Activated naive CD8-positive, alpha-beta T cell treated with anti-CD3 and anti-CD28 coated beads, Interleukin-2, amount 50 U/mL, for 24 hours (primary cell): ENCODE measurements at regions not wholly inside any gene's neighbourhood (a gene's known extent, or its start where the extent isn't known, plus 50 kb on each side); places are given as distances from the start of the nearest gene placed in this dataset.

ENCODE experiments used
- ATAC-seq: fragments of 150-1000 bp; cut with Tn5 transposase; one replicate; pipeline ENCODE4 v1.10.0; 2021
- DNase-seq: peaks from one replicate; pipeline ENCODE4 v3.0.0; 2021
- H3K27ac Mint-ChIP-seq: one replicate; pipeline ENCODE4 v1.8.0; 2021; ENCODE audit warnings: mild to moderate bottlenecking, mixed read lengths
- H3K27me3 Mint-ChIP-seq: one replicate; pipeline ENCODE4 v1.8.0; 2021; ENCODE audit warnings: mixed read lengths
- H3K36me3 Mint-ChIP-seq: one replicate; pipeline ENCODE4 v1.8.0; 2021; ENCODE audit warnings: low read depth, mixed read lengths
- H3K4me1 Mint-ChIP-seq: one replicate; pipeline ENCODE4 v1.8.0; 2021; ENCODE audit warnings: mixed read lengths
- H3K4me3 Mint-ChIP-seq: one replicate; pipeline ENCODE4 v1.8.0; 2021; ENCODE audit warnings: mild to moderate bottlenecking, moderate library complexity, mixed read lengths
- H3K9me3 Mint-ChIP-seq: one replicate; pipeline ENCODE4 v1.8.0; 2021; ENCODE audit warnings: mixed read lengths

DNA sequence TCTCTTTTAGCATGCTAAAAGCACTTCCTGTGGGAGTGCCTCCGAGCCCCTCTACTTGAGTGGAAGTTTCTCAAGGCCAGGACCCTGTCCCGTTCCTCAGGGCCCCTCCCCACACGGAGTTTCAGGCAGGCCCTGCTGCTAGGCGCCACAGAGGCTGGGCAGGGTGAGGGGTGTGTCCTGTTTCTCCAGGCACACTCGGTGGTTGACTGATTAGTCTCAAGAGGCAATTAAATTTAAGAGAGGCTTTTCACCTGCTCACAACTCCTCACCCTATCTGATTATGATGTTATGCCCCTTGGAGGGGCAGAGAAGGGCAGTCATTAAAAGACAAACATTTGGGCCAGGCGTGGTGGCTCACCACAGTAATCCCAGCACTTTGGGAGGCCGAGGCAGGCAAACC is 160.8 kb upstream of the HAAO start:
- Mint-ChIP-seq H3K27ac (no peak overlapping the region), H3K4me3 (no peak overlapping the region), H3K36me3 (no peaks in the 10 kb centered on the region), H3K27me3 (no peaks in the 10 kb centered on the region), H3K9me3 (no peaks in the 10 kb centered on the region), H3K4me1 (peaks cover 13% of the 10 kb centered on the region)
- ATAC-seq (no peak), DNase-seq (no peak)

DNA sequence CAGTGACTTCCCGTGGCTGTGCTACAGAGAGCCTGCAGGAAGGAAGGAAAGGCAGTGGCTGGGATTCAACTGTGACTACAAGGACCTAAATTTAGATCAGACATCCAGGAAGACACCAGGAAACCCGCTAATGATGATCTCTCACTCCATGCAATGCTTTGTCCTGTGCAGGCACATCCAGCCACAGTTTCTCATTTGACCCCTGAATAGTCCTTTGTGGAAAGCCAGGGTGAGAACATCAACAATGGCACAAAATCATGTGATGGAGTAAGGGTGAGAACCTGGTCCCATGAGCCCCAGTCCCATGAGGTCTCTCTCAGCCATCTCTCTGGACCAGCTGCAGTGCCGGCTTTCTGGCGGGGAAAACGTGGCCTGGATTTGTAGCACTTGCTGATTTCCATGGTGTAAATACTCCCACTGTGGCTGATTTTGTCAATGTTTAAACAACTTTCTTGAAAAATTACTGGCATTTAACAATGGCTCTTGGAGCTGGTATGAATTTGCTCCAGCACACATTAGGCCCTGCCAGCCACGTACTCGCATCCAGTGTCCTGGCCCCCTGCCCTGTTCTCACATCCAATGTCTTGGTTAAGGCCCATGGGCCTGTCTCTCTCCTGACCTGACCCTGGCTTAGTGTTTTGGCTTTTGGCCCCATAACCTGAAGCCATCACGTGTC is 159.0 kb upstream of the HAAO start:
- Mint-ChIP-seq H3K4me3 (no peak overlapping the region), H3K27me3 (no peaks in the 10 kb centered on the region), H3K36me3 (no peaks in the 10 kb centered on the region), H3K4me1 (peaks cover 11% of the 10 kb centered on the region), H3K9me3 (no peaks in the 10 kb centered on the region), H3K27ac (no peak overlapping the region)
- ATAC-seq, result no peak
- no peak for DNase-seq

DNA sequence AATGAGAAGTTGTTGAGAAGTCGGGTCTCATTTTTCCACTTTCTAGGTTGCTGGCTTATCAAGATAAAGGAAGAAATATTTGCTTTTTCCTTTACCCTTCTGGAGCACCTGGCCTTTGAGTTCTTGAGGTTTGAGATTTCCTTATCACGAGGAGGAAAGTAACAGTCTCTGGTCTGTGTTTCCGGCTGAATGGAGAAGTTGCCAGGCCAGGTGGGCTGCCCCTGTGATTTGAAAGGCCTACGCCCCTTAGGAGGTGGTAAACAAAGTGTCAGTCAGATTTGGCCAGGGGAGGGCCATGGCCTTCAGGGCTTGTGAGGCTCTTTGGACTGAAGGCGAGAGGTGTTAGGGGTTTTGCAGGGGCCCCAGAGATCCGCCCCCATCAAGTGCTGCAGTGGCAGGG is 156.7 kb upstream of the HAAO start:
- Mint-ChIP-seq H3K27ac (no peak overlapping the region), H3K27me3 (no peaks in the 10 kb centered on the region), H3K9me3 (no peaks in the 10 kb centered on the region), H3K36me3 (no peaks in the 10 kb centered on the region), H3K4me1 (peaks cover 9% of the 10 kb centered on the region), H3K4me3 (no peak overlapping the region)
- no peak for DNase-seq
- no peak for ATAC-seq

DNA sequence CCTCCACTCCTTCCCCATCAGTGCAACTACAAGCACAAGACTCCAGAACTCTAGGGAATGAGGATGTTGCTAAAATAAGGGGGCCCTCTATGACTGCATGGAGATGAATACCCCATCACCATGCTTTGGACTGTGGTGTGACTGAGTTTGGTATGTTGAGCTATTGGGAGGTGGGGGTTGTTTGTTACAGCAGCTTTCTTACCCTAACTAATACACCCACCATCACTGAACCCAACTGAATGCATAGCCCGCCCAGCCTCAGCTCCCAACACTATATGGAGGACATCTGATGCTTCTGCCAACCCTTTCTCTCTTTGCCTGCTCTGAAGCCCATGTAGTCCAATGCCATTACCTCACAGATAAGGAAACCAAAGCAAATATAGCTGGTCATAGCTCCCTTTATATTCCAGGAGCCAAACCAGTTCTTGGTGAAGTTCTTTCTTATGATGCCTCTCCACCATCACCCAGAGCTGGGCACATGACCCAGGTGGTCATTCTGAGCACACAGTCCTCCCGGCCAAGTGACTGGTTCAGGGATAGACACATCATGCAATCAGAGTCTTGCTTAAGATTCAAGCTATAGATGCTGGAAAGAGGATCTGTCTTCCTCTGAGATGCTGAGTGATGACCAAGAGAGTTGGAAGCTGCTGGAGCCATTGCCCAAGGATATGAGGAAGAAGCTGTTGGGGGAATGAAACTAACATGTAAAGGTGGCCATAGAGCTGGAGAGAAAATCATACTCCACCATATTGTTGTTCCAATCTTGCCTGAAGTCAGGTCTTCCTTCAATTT is 155.6 kb upstream of the HAAO start:
- DNase-seq (no peak), ATAC-seq (no peak)
- Mint-ChIP-seq H3K4me1 (peaks cover 9% of the 10 kb centered on the region), H3K27ac (no peak overlapping the region), H3K9me3 (no peaks in the 10 kb centered on the region), H3K27me3 (no peaks in the 10 kb centered on the region), H3K36me3 (no peaks in the 10 kb centered on the region), H3K4me3 (no peak overlapping the region)

DNA sequence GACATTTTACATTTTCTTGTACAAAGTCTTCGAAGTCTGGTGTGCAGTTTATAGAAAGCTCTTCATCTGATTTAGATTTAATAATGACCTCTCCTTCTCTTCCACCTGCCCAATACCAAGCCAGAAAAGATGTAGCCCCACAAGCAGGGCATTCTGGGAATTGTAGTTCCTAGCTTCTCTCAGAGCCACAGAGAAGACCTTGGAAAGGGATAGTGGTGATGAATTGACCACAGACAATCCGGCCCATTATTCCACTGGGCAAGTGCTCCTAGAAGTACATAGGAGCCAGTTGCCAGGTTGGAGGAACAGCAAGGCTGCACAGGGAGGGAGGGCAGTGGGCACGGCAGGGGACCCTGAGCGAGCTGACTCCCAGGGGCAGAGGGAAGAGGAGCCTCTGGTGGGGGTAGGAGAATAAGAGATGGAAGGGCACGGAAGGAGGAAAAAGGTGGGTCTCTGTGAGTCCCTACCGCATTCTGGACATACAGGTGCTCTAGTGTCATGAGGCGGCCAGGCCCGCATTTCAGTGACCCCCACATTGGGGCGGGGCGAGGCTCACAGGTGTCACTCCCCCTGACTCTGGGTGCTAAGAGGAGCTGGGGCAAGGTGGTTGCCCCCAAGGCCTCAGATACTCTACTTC is 152.5 kb upstream of the HAAO start:
- no peaks in the 10 kb centered on the region for H3K36me3 Mint-ChIP-seq
- ATAC-seq (no peak), DNase-seq (no peak)
- H3K9me3 Mint-ChIP-seq, result no peaks in the 10 kb centered on the region
- no peak overlapping the region for H3K27ac Mint-ChIP-seq
- H3K4me3 Mint-ChIP-seq, result no peak overlapping the region
- peaks cover 6% of the 10 kb centered on the region for H3K4me1 Mint-ChIP-seq
- no peaks in the 10 kb centered on the region for H3K27me3 Mint-ChIP-seq

DNA sequence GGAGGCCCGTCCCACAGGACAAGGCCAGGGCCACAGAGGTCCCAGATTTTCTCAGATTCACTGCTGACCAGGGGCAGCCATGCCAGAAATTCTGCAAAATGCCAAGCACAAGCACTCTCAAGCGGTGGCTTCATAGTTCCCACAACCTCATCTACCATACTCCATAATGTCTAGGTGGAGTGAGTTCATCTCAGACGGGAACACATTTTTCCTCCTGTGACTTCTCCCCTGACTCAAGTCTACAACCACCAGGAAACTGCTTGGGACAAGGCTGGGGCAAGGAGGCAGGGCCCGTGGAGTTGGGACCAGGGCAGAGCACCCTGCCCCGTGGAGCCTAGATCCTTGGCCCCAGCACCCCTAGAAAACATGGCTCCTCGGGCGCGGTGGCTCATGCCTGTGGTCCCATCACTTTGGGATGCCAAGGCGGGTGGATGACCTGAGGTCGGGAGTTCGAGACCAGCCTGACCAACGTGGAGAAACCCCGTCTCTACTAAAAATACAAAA is 150.7 kb upstream of the HAAO start:
- ATAC-seq (no peak), DNase-seq (no peak)
- H3K4me3 Mint-ChIP-seq, result no peak overlapping the region
- H3K9me3 Mint-ChIP-seq, result no peaks in the 10 kb centered on the region
- peaks cover 3% of the 10 kb centered on the region for H3K4me1 Mint-ChIP-seq
- no peak overlapping the region for H3K27ac Mint-ChIP-seq
- no peaks in the 10 kb centered on the region for H3K36me3 Mint-ChIP-seq
- no peaks in the 10 kb centered on the region for H3K27me3 Mint-ChIP-seq

DNA sequence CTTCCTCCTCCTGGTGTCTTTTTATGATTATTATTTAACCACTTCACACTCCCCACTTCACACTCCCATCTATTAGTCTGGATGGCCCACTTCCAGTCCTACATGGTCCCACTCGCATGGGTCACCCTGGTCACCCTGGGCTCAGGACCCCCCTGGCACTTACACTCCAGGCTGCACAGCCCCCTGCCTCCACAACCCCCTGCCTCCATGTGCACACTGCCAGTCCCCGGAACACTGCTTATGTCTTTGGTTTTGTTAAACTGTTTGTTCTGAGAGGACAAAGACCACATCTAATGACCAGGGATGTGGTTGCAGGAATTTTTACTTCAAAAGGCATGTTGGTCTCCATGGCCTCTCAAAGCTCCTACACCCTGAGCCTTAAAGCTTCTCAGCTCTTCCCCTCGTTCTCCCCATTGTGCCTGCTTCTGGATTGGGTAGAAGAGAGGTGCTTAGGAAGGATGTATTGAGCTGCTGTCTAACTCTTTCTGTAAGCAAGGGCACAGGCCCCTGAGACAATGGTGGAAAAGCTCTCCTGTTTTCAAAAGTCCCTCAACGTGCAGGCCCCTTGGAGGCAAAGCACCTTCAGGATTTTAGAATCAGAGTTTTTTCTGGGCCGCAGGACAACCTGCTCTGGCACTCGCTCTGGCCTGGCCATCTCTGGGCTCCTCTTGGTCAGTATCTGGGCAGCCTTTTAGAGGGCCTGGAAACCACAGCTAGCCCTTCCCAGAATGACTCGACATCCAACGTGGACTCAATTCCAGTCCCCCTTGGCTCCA is 150.0 kb upstream of the HAAO start:
- H3K4me1 Mint-ChIP-seq, result peaks cover 3% of the 10 kb centered on the region
- no peaks in the 10 kb centered on the region for H3K9me3 Mint-ChIP-seq
- ATAC-seq, result no peak
- DNase-seq, result no peak
- no peak overlapping the region for H3K27ac Mint-ChIP-seq
- H3K4me3 Mint-ChIP-seq, result no peak overlapping the region
- no peaks in the 10 kb centered on the region for H3K36me3 Mint-ChIP-seq
- no peaks in the 10 kb centered on the region for H3K27me3 Mint-ChIP-seq

DNA sequence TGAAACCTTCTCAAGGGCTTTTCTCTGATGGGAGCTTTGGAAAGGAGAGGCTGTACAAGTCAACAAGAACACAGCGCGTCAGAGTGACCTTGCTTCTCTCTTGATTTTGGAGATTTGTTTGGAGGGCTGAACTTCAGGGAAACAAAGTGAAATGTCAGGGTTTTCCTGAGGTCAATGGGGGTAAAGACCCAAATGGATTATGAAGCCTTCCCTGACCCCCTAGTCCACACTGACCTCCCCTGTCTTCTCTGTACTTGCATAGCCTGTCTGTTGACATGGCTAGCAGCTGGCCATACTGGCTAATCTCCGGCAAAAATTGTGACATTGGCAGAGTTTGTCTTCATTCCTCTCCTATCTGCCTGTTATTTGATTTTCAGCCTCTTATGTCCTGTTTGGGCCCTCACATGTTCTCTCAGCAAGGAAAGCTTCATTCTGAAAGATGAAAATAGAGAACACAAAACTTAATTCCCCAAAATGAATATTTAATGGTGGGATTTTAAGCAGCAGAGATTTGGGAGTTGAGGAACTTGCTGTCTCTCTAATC is 149.3 kb upstream of the HAAO start:
- H3K27me3 Mint-ChIP-seq, result no peaks in the 10 kb centered on the region
- no peaks in the 10 kb centered on the region for H3K9me3 Mint-ChIP-seq
- no peak overlapping the region for H3K27ac Mint-ChIP-seq
- no peaks in the 10 kb centered on the region for H3K4me1 Mint-ChIP-seq
- H3K4me3 Mint-ChIP-seq, result no peak overlapping the region
- ATAC-seq (no peak), DNase-seq (no peak)
- H3K36me3 Mint-ChIP-seq, result no peaks in the 10 kb centered on the region

DNA sequence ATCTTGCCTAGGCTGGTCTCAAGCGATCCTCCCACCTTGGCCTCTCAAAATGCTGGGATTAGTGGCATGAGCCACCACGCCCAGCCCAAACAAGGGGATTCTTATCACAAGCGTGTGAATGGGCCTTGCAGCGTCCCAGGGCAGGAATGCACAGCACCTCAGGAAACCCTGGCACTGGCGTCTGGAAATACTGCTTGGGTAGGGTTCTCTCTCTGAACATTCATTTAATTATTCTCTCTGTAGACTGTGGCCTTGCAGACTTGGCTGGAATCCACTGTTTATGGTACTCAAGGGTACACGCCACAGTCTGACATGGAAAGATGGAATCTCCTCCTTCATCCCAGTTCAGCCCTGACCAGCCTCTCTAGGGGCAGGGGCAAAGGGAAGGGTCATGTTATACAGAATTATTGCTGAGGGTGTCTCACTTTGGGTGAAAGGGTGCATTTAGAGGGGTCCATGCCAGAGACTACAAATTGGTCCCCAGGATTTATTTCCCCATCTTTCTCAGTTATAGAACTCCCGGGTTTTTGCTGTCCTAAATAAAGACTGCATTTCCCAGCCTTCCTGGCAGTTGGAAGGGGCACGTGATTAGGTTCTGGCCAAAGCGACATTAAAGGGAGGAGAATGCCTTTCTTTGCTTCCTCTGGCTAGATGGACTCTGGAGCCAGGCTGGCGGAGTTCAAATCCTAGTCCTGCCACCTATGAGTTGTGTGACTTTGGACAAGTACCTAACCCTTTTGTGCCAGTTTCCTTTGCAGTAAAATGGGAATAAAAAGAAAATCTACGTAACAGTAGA is 147.2 kb upstream of the HAAO start:
- ATAC-seq, result no peak
- Mint-ChIP-seq H3K4me1 (peaks cover 5% of the 10 kb centered on the region), H3K27ac (no peak overlapping the region), H3K4me3 (no peak overlapping the region), H3K36me3 (no peaks in the 10 kb centered on the region), H3K9me3 (no peaks in the 10 kb centered on the region), H3K27me3 (no peaks in the 10 kb centered on the region)
- DNase-seq, result no peak

DNA sequence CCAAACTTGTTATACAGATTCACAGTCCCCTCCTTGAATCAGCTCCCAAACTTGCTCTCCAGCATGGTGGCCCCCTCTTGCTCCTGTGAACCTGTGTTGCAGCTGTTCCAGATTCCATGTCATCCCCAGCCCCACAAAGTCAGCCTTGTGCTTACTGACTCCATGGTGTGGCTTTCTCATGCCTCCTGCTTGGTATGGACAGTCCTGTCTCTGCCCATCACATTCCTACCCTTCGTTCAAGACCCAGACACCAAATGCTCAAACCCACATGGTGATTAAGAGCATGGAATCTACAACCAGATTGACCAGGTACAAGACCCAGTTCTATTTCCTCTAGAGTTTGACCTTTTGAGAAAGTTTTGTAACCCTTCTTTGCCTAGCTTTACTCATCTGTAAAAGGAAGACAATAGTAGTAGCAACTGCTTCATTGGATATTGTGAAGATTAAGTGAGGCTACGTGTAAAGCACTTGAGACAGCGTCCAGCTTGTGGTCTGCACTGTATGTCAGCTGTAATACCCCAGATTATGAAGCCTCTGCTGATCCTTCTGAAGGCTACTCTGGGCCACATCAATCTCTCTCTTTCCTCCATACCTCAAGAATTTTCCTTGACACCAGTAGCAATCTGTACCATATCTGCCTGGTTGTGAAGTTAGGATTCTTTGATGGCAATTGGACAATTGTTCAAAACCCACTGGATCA is 146.4 kb upstream of the HAAO start:
- H3K4me3 Mint-ChIP-seq, result no peak overlapping the region
- ATAC-seq (no peak), DNase-seq (no peak)
- no peaks in the 10 kb centered on the region for H3K9me3 Mint-ChIP-seq
- peaks cover 5% of the 10 kb centered on the region for H3K4me1 Mint-ChIP-seq
- H3K27me3 Mint-ChIP-seq, result no peaks in the 10 kb centered on the region
- no peaks in the 10 kb centered on the region for H3K36me3 Mint-ChIP-seq
- no peak overlapping the region for H3K27ac Mint-ChIP-seq

DNA sequence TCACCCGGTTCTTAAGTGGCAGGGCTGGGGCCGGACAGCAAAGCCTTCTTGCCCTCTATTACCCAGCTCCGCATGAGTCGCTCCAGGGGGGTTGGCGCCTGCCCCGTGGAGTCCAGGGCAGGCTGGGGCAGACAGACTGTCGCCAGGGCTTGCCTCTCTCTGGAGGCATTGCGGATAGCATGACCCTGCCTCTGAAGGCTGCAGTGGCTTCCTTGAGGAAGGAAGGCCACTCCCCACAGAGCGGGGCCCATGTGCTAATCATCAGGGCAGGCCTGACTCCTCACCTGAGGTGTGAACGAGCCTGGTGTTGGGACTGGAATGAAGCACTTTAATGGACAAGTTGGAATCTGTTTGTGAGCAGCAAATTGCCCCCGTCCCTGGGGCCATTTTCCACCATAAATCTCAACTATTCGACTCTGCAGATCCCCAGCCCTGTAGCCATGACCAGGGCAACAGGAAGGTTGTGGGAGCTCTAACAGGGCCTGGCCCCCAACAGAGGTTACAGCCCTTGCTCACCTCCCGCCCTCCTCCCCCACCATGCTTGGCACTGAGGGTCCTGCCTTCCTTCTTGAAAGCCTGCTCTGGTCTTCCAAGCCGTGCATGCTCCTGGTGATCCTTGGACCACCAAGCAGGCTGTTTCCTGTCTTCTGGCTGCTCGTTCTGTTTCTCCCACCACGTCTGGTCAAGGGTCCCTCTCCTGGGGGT is 144.9 kb upstream of the HAAO start:
- Mint-ChIP-seq H3K27me3 (no peaks in the 10 kb centered on the region), H3K36me3 (no peaks in the 10 kb centered on the region), H3K4me3 (no peak overlapping the region), H3K27ac (no peak overlapping the region), H3K4me1 (peaks cover 5% of the 10 kb centered on the region), H3K9me3 (no peaks in the 10 kb centered on the region)
- no peak for DNase-seq
- ATAC-seq, result no peak

DNA sequence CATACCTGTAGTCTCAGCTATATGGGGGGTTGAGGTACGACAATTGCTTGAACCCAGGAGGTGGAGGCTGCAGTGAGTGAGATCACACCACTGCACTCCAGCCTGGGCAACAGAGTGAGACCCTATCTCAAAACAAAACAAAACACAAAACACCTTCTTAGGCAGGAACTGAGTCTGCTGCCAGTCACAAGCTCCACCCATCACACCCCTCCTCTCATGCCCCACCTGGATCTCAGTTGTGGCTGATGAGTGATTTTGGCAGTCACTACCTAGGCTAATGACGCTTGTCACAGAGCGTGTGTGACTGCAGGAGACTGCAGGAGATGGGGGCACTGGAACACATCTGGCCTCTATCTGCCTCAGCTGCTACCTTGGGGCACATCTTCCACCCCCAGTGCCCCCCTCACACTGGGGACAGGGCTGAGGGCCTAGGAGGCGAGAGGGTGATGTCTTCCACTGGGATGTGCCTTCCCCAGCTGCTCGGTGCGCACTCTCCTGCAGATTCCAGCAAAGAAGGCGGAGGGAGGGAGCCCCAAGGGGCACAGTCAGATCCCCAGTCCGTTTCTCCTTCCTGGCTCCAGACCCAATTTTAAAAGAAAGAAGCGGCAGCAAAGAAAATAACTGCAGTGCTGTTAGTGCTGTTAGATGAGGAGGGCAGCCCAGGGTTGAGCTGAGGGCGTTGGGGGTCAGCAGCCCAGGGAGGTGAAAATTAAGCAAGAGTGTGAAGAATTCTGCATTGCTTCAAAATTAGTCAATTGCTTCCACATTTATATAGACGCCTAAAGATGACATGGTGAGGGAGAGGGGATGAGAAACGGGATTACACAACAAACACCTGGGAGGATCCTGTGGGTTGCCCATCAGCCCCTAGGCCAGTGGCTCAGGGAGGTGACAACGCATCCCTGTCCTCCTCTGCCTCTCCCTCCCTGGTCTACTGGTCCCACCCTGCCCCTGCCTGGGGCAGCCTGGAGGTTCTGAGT is 143.6 kb upstream of the HAAO start:
- H3K4me3 Mint-ChIP-seq, result no peak overlapping the region
- peaks cover 5% of the 10 kb centered on the region for H3K4me1 Mint-ChIP-seq
- H3K27me3 Mint-ChIP-seq, result no peaks in the 10 kb centered on the region
- H3K27ac Mint-ChIP-seq, result no peak overlapping the region
- no peak for DNase-seq
- H3K9me3 Mint-ChIP-seq, result no peaks in the 10 kb centered on the region
- no peaks in the 10 kb centered on the region for H3K36me3 Mint-ChIP-seq
- peak; percentile 84 for ATAC-seq
